ENCODE measurements at regions not wholly inside any gene's neighbourhood (a gene's known extent, or its start where the extent isn't known, plus 50 kb on each side); places are given as distances from the start of the nearest gene placed in this dataset.

- DNase-seq: no peak
Observed at GRCh38 chr3:25372167-25372566, 55.9 kb upstream of the RARB start.

- DNase-seq: no peak
Observed at GRCh38 chr3:25376340-25376739, 51.7 kb upstream of the RARB start.

GRCh38 chr3:25377042-25377441 lies 51.0 kb upstream of the RARB start:
- no peak for DNase-seq

All from hindlimb muscle (tissue), 1 donor.